ENCODE measurements at regions not wholly inside any gene's neighbourhood (a gene's known extent, or its start where the extent isn't known, plus 50 kb on each side); places are given as distances from the start of the nearest gene placed in this dataset.

DNA sequence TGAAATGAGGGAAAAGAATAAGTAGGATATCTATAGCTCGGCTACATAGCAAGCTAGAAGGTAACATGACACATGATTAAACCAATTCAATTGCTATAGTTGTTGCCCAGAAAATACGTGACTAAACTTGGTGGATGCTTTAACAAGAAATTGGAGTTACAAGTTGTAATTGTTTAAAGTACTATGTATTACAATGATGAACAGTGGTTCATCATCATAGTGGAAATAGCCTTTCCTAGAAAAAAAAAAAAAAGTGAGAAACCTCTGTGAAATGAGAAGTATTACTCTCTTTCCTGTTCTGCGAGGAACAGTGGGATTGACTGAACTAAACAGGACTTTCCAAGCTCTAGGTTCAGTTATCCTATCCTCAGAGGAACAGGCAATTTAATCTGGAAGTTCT is 209.7 kb upstream of the KLF3 start:
- peaks cover 4% of the 10 kb centered on the region for H3K9me3 ChIP-seq (ENCODE audit: control insufficient read depth, low read length)
- Mint-ChIP-seq H3K36me3 (ENCODE audit: low read depth) (no peaks in the 10 kb centered on the region), H3K4me1 (no peaks in the 10 kb centered on the region), H3K9me3 (peaks cover 6% of the 10 kb centered on the region), H3K27ac (no peak overlapping the region), H3K27me3 (ENCODE audit: insufficient read depth) (no peaks in the 10 kb centered on the region), H3K4me3 (no peak overlapping the region)
- no peaks in the 10 kb centered on the region for H3K36me3 ChIP-seq (ENCODE audit: control insufficient read depth, insufficient read depth, low read length)
- WGBS, 2 experiments (ENCODE audit: insufficient coverage in 1 of 2, insufficient read length in 1 of 2), result 86 to 88% methylated on average over 2 to 3 of the region's 3 CpGs
- H3K9ac ChIP-seq (ENCODE audit: extremely low read depth, low read length, poor library complexity, severe bottlenecking), result no peak overlapping the region
- no peaks in the 10 kb centered on the region for H3K27me3 ChIP-seq (ENCODE audit: control insufficient read depth, insufficient read depth, low read length, poor library complexity, severe bottlenecking)
- H3K27ac ChIP-seq (ENCODE audit: low read depth, low read length), result no peak overlapping the region
- DNase-seq, result no peak
- no peaks in the 10 kb centered on the region for H3K4me1 ChIP-seq (ENCODE audit: control insufficient read depth, insufficient read depth, low read length)
- TF ChIP-seq, protein P1, sequence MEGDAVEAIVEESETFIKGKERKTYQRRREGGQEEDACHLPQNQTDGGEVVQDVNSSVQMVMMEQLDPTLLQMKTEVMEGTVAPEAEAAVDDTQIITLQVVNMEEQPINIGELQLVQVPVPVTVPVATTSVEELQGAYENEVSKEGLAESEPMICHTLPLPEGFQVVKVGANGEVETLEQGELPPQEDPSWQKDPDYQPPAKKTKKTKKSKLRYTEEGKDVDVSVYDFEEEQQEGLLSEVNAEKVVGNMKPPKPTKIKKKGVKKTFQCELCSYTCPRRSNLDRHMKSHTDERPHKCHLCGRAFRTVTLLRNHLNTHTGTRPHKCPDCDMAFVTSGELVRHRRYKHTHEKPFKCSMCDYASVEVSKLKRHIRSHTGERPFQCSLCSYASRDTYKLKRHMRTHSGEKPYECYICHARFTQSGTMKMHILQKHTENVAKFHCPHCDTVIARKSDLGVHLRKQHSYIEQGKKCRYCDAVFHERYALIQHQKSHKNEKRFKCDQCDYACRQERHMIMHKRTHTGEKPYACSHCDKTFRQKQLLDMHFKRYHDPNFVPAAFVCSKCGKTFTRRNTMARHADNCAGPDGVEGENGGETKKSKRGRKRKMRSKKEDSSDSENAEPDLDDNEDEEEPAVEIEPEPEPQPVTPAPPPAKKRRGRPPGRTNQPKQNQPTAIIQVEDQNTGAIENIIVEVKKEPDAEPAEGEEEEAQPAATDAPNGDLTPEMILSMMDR (conservative IDR thresholded peaks at IDR 0.05), result no peak
- H3K4me3 ChIP-seq (ENCODE audit: low read length), result no peak overlapping the region

DNA sequence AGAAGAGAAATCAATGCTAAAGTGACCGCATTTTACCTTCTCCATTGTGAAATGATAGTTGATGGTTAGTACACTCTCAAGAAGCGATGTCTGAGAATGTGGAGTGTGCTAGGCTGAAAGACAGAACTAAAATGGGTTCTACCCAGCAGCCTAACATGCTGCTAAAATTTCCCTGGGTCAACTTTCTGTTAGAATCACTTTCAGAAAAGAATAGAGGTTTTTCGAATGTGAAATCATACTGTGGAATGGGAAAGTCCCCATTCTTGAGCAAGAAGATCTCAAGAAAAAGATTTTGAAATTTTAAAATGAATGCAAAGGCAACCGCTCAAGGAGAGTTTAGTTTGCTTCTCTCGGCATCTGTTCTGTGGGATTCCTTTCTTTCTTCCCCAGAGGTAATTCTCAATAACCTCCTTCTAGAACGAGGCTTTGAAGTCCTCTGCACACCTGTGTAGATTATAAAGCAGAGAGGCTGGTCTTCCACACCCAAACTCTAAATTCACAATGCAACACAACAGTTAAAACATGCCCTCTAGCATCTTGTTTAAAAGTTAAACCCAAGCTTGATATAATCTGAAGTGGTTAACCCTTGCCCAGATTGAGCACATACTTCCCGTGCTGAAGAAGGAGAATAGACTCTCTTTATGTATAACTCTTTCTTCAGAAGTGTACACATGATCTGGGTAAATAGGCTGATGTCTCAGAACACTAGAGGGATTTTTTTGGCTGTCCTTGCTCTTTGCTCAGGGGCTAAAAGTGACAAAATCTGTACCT is 208.7 kb upstream of the KLF3 start:
- H3K9me3 ChIP-seq (ENCODE audit: control insufficient read depth, low read length), result no peaks in the 10 kb centered on the region
- TF ChIP-seq, protein P1 (conservative IDR thresholded peaks at IDR 0.05), result no peak
- no peaks in the 10 kb centered on the region for H3K36me3 ChIP-seq (ENCODE audit: control insufficient read depth, insufficient read depth, low read length)
- H3K27me3 ChIP-seq (ENCODE audit: control insufficient read depth, insufficient read depth, low read length, poor library complexity, severe bottlenecking), result no peaks in the 10 kb centered on the region
- no peaks in the 10 kb centered on the region for H3K9me3 Mint-ChIP-seq
- no peaks in the 10 kb centered on the region for H3K4me1 Mint-ChIP-seq
- DNase-seq, result no peak
- H3K27me3 Mint-ChIP-seq (ENCODE audit: insufficient read depth), result no peaks in the 10 kb centered on the region
- no peak overlapping the region for H3K9ac ChIP-seq (ENCODE audit: extremely low read depth, low read length, poor library complexity, severe bottlenecking)
- H3K36me3 Mint-ChIP-seq (ENCODE audit: low read depth), result no peaks in the 10 kb centered on the region
- H3K4me1 ChIP-seq (ENCODE audit: control insufficient read depth, insufficient read depth, low read length), result no peaks in the 10 kb centered on the region
- no peak overlapping the region for H3K4me3 Mint-ChIP-seq
- H3K27ac Mint-ChIP-seq, result no peak overlapping the region
- no peak overlapping the region for H3K4me3 ChIP-seq (ENCODE audit: low read length)
- H3K27ac ChIP-seq (ENCODE audit: low read depth, low read length), result no peak overlapping the region
- 91 to 93% methylated on average over 3 to 7 of the region's 7 CpGs for WGBS, 2 experiments (ENCODE audit: insufficient coverage in 1 of 2, insufficient read length in 1 of 2)

DNA sequence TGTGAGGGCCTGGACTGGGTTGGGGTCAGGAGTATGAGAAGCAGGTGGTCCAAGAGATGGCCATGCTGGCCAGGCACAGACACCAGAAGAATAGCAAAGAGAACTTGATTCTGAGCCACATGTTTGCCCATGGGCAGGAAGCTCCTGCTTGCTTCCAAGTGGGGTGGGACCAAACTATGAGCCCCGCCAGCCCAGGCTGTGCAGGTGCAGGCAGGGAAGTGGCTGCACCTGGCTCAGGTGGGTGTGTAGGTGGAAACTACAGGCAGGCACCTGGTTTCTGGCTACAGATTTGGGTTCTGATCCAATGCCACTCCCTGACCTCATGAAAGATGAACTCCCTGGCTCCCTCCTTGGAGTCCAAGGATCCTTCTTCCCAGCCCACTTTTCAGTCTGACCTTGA is 207.9 kb upstream of the KLF3 start:
- whole genome bisulfite sequencing, 2 experiments (ENCODE audit: insufficient coverage in 1 of 2, insufficient read length in 1 of 2), result 83 to 100% methylated on average over 1 of the region's 1 CpG
- Mint-ChIP-seq H3K4me1 (no peaks in the 10 kb centered on the region), H3K9me3 (no peaks in the 10 kb centered on the region), H3K27me3 (ENCODE audit: insufficient read depth) (no peaks in the 10 kb centered on the region), H3K27ac (no peak overlapping the region), H3K4me3 (no peak overlapping the region), H3K36me3 (ENCODE audit: low read depth) (no peaks in the 10 kb centered on the region)
- Histone ChIP-seq H3K27ac (ENCODE audit: low read depth, low read length) (no peak overlapping the region), H3K4me1 (ENCODE audit: control insufficient read depth, insufficient read depth, low read length) (no peaks in the 10 kb centered on the region), H3K27me3 (ENCODE audit: control insufficient read depth, insufficient read depth, low read length, poor library complexity, severe bottlenecking) (no peaks in the 10 kb centered on the region), H3K4me3 (ENCODE audit: low read length) (no peak overlapping the region), H3K9ac (ENCODE audit: extremely low read depth, low read length, poor library complexity, severe bottlenecking) (no peak overlapping the region), H3K9me3 (ENCODE audit: control insufficient read depth, low read length) (no peaks in the 10 kb centered on the region), H3K36me3 (ENCODE audit: control insufficient read depth, insufficient read depth, low read length) (no peaks in the 10 kb centered on the region)
- DNase-seq, result no peak
- TF ChIP-seq, protein P1 (conservative IDR thresholded peaks at IDR 0.05), result no peak

All from endodermal cell (in vitro differentiated cells).